HG03571 (cell line): ENCODE measurements at regions not wholly inside any gene's neighbourhood (a gene's known extent, or its start where the extent isn't known, plus 50 kb on each side); places are given as distances from the start of the nearest gene placed in this dataset.
"Not testable (repeated sequence)": the region's sequence is repeated elsewhere in the genome, so short reads cannot be mapped to it uniquely, and the experiment has no call there.

Experiments
- ATAC-seq: cut with Tn5 transposase; IDR thresholded peaks from one replicate; pipeline ENCODE4 v1.9.1; 2021; ENCODE audit not compliant: unreplicated experiment

- no peak for ATAC-seq
Measured at GRCh38 chr12:91636721-91637120, 454.1 kb upstream of the DCN start.

GRCh38 chr12:91634386-91634713, 451.7 kb upstream of the DCN start:
- ATAC-seq: not testable (repeated sequence)

- no peak for ATAC-seq
Measured at GRCh38 chr12:91633734-91634357, 451.2 kb upstream of the DCN start.

GRCh38 chr12:91633206-91633605, 450.6 kb upstream of the DCN start:
- no peak for ATAC-seq

GRCh38 chr12:91632042-91632786, 449.6 kb upstream of the DCN start:
- no peak for ATAC-seq

GRCh38 chr12:91630596-91631293, 448.1 kb upstream of the DCN start:
- ATAC-seq: no peak

- no peak for ATAC-seq
Measured at GRCh38 chr12:91630083-91630482, 447.5 kb upstream of the DCN start.

- ATAC-seq: no peak
Measured at GRCh38 chr12:91629440-91629839, 446.8 kb upstream of the DCN start.

- no peak for ATAC-seq
Measured at GRCh38 chr12:91628656-91629055, 446.0 kb upstream of the DCN start.

GRCh38 chr12:91627225-91627624, 444.6 kb upstream of the DCN start:
- no peak for ATAC-seq

GRCh38 chr12:91622981-91623380, 440.4 kb upstream of the DCN start:
- no peak for ATAC-seq

GRCh38 chr12:91622037-91622436, 439.4 kb upstream of the DCN start:
- no peak for ATAC-seq

GRCh38 chr12:91620992-91621391, 438.4 kb upstream of the DCN start:
- ATAC-seq: no peak

- ATAC-seq: no peak
Measured at GRCh38 chr12:91620422-91620821, 437.8 kb upstream of the DCN start.

GRCh38 chr12:91618281-91618680, 435.7 kb upstream of the DCN start:
- ATAC-seq: no peak

GRCh38 chr12:91617818-91618217, 435.2 kb upstream of the DCN start:
- no peak for ATAC-seq

- ATAC-seq: no peak
Measured at GRCh38 chr12:91616416-91616815, 433.8 kb upstream of the DCN start.

- ATAC-seq: no peak
Measured at GRCh38 chr12:91613223-91613779, 430.7 kb upstream of the DCN start.

- ATAC-seq: no peak
Measured at GRCh38 chr12:91610561-91610960, 427.9 kb upstream of the DCN start.

- ATAC-seq: no peak
Measured at GRCh38 chr12:91609283-91609682, 426.7 kb upstream of the DCN start.

- ATAC-seq: no peak
Measured at GRCh38 chr12:91608542-91608941, 425.9 kb upstream of the DCN start.
